HepG2 (cell line): ENCODE measurements at regions not wholly inside any gene's neighbourhood (a gene's known extent, or its start where the extent isn't known, plus 50 kb on each side); places are given as distances from the start of the nearest gene placed in this dataset.

Experiments
- ATAC-seq: fragments of 200-7000 bp; cut with Tn5 transposase; 3 replicates; pipeline ENCODE4 v1.9.1; 2020; ENCODE audit warnings: mild to moderate bottlenecking, moderate library complexity
- BruUV-seq: library from RNA; stranded (reverse); fragments of 400-500 nt; replicated peaks from 2 replicates; lab custom pipeline; 2021; lab: Mats Ljungman, UMichigan
- CTCF ChIA-PET: fragments of 300-600 bp; formaldehyde crosslinking; extraction: SDS; loops from one replicate; lab custom pipeline; 2021; ENCODE audit warnings: low total read pairs, inconsistent platforms, low intra/inter-chr PET ratio; lab: Yijun Ruan, JAX
- POLR2A ChIA-PET: fragments of 350-600 bp; sonication (Branson Sonifier 250); formaldehyde crosslinking; loops from one replicate; lab custom pipeline; 2020; ENCODE audit warnings: antibody characterized with exemption, inconsistent platforms; lab: Yijun Ruan, JAX
- DNase-seq: peaks from one replicate; pipeline ENCODE4 v3.0.0-alpha.2; 2015; ENCODE audit warnings: low spot score
- FAIRE-seq: peaks from 3 replicates; lab custom pipeline; 2011; peaks lifted over from hg19 to GRCh38; lab: Jason Lieb, UNC
- H2AFZ ChIP-seq: one replicate; pipeline ENCODE4 v1.6.1; 2011; ENCODE audit warnings: low read length, inconsistent platforms
- H3K27ac ChIP-seq: fragments of 300-600 bp; 3 replicates; pipeline ENCODE4 v1.8.0; 2011; ENCODE audit warnings: mixed run types, mild to moderate bottlenecking, mixed read lengths, low read length, inconsistent platforms; ENCODE audit not compliant: insufficient read depth; ENCODE audit errors: extremely low read length
- H3K27me3 ChIP-seq, 2 experiments: fragments of 200-600 bp in 1 of 2; 2 replicates in 1 of 2; 3 replicates in 1 of 2; pipeline versions ENCODE4 v1.6.0 to v1.8.0; 2011; ENCODE audit warnings: low read length in 2 of 2, mild to moderate bottlenecking in 2 of 2, moderate library complexity in 2 of 2, inconsistent platforms in 1 of 2; ENCODE audit not compliant: insufficient read depth in 2 of 2, control insufficient read depth in 1 of 2
- H3K36me3 ChIP-seq, 2 experiments: fragments of 200-600 bp in 1 of 2; replicated peaks in 1 of 2; 2 replicates in 1 of 2; 3 replicates in 1 of 2; pipeline versions ENCODE4 v1.5.1 to v1.8.0; 2011; ENCODE audit warnings: low read length in 2 of 2, inconsistent platforms in 1 of 2; ENCODE audit not compliant: insufficient read depth in 2 of 2, control insufficient read depth in 1 of 2
- H3K4me1 ChIP-seq: 2 replicates; pipeline ENCODE4 v1.5.1; 2012; ENCODE audit warnings: low read length, inconsistent platforms; ENCODE audit not compliant: insufficient read depth
- H3K4me2 ChIP-seq: 2 replicates; pipeline ENCODE4 v1.6.0; 2011; ENCODE audit warnings: low read depth, low read length, inconsistent platforms
- H3K4me3 ChIP-seq, 3 experiments: fragments of 200-600 bp in 1 of 3; sonication (generic), shearing (Covaris generic) in 1 of 3; replicated peaks in 1 of 3; 2 replicates each; pipeline ENCODE4 v1.5.1; 2011 to 2016; ENCODE audit warnings: low read length in 3 of 3, inconsistent platforms in 2 of 3, low read depth in 2 of 3, mild to moderate bottlenecking in 2 of 3, control low read depth in 1 of 3, mixed read lengths in 1 of 3; ENCODE audit not compliant: insufficient read depth in 1 of 3
- H3K79me2 ChIP-seq: one replicate; pipeline ENCODE4 v1.6.1; 2011; ENCODE audit warnings: low read length, inconsistent platforms; ENCODE audit not compliant: insufficient read depth
- H3K9ac ChIP-seq: 2 replicates; pipeline ENCODE4 v1.6.0; 2011; ENCODE audit warnings: mild to moderate bottlenecking, low read depth, low read length, inconsistent platforms; ENCODE audit not compliant: insufficient read depth
- H3K9me3 ChIP-seq: 2 replicates; pipeline ENCODE4 v1.5.1; 2012; ENCODE audit warnings: mild to moderate bottlenecking, low read length
- H4K20me1 ChIP-seq: 2 replicates; pipeline ENCODE4 v1.6.0; 2011; ENCODE audit warnings: inconsistent platforms, mild to moderate bottlenecking, low read length, moderate library complexity; ENCODE audit not compliant: insufficient read depth
- NFYC ChIP-seq: IDR thresholded peaks from 2 replicates; pipeline ENCODE4 v1.6.1; 2016; ENCODE audit warnings: missing genetic modification reagents, missing compliant biosample characterization
- SMC3 ChIP-seq: IDR thresholded peaks from 2 replicates; pipeline ENCODE4 v1.6.1; 2011; ENCODE audit warnings: low read length, improper control_type of control experiment
- TIGD3 ChIP-seq: sonication (generic); formaldehyde crosslinking; IDR thresholded peaks from 2 replicates; pipeline ENCODE4 v1.5.1; 2020; ENCODE audit warnings: mild to moderate bottlenecking, missing genetic modification reagents, borderline replicate concordance
- ZNF143 ChIP-seq: sonication (generic); formaldehyde crosslinking; IDR thresholded peaks from 2 replicates; pipeline ENCODE4 v1.4.0; 2020; ENCODE audit warnings: missing genetic modification reagents
- ZNF333 ChIP-seq: sonication (generic); formaldehyde crosslinking; IDR thresholded peaks from 2 replicates; pipeline ENCODE4 v1.4.0; 2020; ENCODE audit warnings: mild to moderate bottlenecking, missing genetic modification reagents, borderline replicate concordance
- ZNF354B ChIP-seq: sonication (generic); formaldehyde crosslinking; IDR thresholded peaks from 2 replicates; pipeline ENCODE4 v1.8.0; 2022; ENCODE audit warnings: mild to moderate bottlenecking, missing genetic modification reagents
- ZNF367 ChIP-seq: sonication (generic); formaldehyde crosslinking; IDR thresholded peaks from 2 replicates; pipeline ENCODE4 v1.4.0; 2020; ENCODE audit warnings: missing genetic modification reagents, borderline replicate concordance
- ZNF660 ChIP-seq: sonication (generic); formaldehyde crosslinking; IDR thresholded peaks from 2 replicates; pipeline ENCODE4 v1.5.1; 2020; ENCODE audit warnings: mild to moderate bottlenecking, low read depth, missing genetic modification reagents, borderline replicate concordance
- ZSCAN29 ChIP-seq: sonication (generic); formaldehyde crosslinking; conservative IDR thresholded peaks from 2 replicates; pipeline ENCODE4 v1.4.0; 2020; ENCODE audit warnings: mild to moderate bottlenecking, missing genetic modification reagents
- ZSCAN31 ChIP-seq: sonication (generic); formaldehyde crosslinking; IDR thresholded peaks from 2 replicates; pipeline ENCODE4 v1.5.0; 2020; ENCODE audit warnings: low read depth, mild to moderate bottlenecking, missing genetic modification reagents
- WGBS: methylation state at CpG from one replicate; pipeline ENCODE4 v1.1.6; 2017; ENCODE audit warnings: low lambda C conversion rate; 5-methylcytosine and 5-hydroxymethylcytosine counted together
- in situ Hi-C: cut with HindIII; loops from 2 replicates; pipeline ENCODE4 v1.10.0; 2017; ENCODE audit warnings: low pct_unique_long_range_greater_than_20kb; ENCODE audit not compliant: extremely low pct_ligation_motif_present
- intact Hi-C: fragments of 100-400 bp; cut with micrococcal nuclease; formaldehyde crosslinking; loops from one replicate; pipeline ENCODE4 v1.10.0; 2022; ENCODE audit not compliant: unreplicated experiment
- TF ChIP-seq, protein P1 (sequence below): sonication (generic); formaldehyde crosslinking; IDR thresholded peaks from 2 replicates; pipeline ENCODE4 v1.4.0; 2020; ENCODE audit warnings: missing genetic modification reagents

- peaks cover 2 to 7% of the 10 kb centered on the region in 2 experiments; a peak in 1 of 5 replicates for H3K27me3 ChIP-seq
- no peak for ATAC-seq
- no peak for TF ChIP-seq TIGD3 (CRISPR knock-in tag)
- no peak for TF ChIP-seq ZNF354B
- no peak for TF ChIP-seq ZNF143
- TF ChIP-seq, protein P1, sequence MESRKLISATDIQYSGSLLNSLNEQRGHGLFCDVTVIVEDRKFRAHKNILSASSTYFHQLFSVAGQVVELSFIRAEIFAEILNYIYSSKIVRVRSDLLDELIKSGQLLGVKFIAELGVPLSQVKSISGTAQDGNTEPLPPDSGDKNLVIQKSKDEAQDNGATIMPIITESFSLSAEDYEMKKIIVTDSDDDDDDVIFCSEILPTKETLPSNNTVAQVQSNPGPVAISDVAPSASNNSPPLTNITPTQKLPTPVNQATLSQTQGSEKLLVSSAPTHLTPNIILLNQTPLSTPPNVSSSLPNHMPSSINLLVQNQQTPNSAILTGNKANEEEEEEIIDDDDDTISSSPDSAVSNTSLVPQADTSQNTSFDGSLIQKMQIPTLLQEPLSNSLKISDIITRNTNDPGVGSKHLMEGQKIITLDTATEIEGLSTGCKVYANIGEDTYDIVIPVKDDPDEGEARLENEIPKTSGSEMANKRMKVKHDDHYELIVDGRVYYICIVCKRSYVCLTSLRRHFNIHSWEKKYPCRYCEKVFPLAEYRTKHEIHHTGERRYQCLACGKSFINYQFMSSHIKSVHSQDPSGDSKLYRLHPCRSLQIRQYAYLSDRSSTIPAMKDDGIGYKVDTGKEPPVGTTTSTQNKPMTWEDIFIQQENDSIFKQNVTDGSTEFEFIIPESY (CRISPR knock-in tag) = no peak
- no peak for TF ChIP-seq ZSCAN29 (CRISPR knock-in tag)
- TF ChIP-seq ZNF367 (CRISPR knock-in tag) = no peak
- no peak for TF ChIP-seq SMC3
- no peak for TF ChIP-seq NFYC
- no peak for TF ChIP-seq ZNF660 (CRISPR knock-in tag)
- TF ChIP-seq ZSCAN31 = no peak
- TF ChIP-seq ZNF333 = no peak
- TF ChIP-seq, all 625 proteins: peak for 0
- POLR2A ChIA-PET = no interaction called here
- no peaks in the 10 kb centered on the region for H3K36me3 ChIP-seq
- H3K4me2 ChIP-seq = no peak overlapping the region
- DNase-seq (no peak), FAIRE-seq (no peak)
- H2AFZ ChIP-seq = no peak overlapping the region
- CTCF ChIA-PET = no interaction called here
- in situ Hi-C loops = no loop called here
- no peak overlapping the region for H3K4me3 ChIP-seq
- no peaks in the 10 kb centered on the region for H3K9me3 ChIP-seq
- peaks cover 18% of the 10 kb centered on the region for H3K4me1 ChIP-seq
- H4K20me1 ChIP-seq = no peaks in the 10 kb centered on the region
- no peak overlapping the region for H3K9ac ChIP-seq
- intact Hi-C loops = no loop called here
- H3K79me2 ChIP-seq = no peaks in the 10 kb centered on the region
- BruUV-seq = no TSS peak
- no peak overlapping the region for H3K27ac ChIP-seq
- 42% methylated on average over 3 of the region's 3 CpGs for WGBS
Measured at GRCh38 chr4:138912704-138913340, 102.8 kb upstream of the NOCT start.
